ENCODE measurements at regions not wholly inside any gene's neighbourhood (a gene's known extent, or its start where the extent isn't known, plus 50 kb on each side); places are given as distances from the start of the nearest gene placed in this dataset.
"Not testable (repeated sequence)": the region's sequence is repeated elsewhere in the genome, so short reads cannot be mapped to it uniquely, and the experiment has no call there.

- no peak for DNase-seq
These were observed 288.1 kb downstream of the MYCN start for GRCh38 chr2:16228471-16228870.

GRCh38 chr2:16227811-16228462, 287.6 kb downstream of the MYCN start:
- no peak for DNase-seq

- peak; percentile 40 for DNase-seq
These were observed 286.8 kb downstream of the MYCN start for GRCh38 chr2:16226943-16227664.

GRCh38 chr2:16226381-16226780, 286.0 kb downstream of the MYCN start:
- DNase-seq, result no peak

- DNase-seq, result no peak
These were observed 285.2 kb downstream of the MYCN start for GRCh38 chr2:16225545-16225944.

GRCh38 chr2:16225071-16225470, 284.7 kb downstream of the MYCN start:
- DNase-seq, result no peak

- no peak for DNase-seq
These were observed 284.1 kb downstream of the MYCN start for GRCh38 chr2:16224298-16225045.

GRCh38 chr2:16223841-16224177, 283.5 kb downstream of the MYCN start:
- no peak for DNase-seq

- no peak for DNase-seq
These were observed 283.0 kb downstream of the MYCN start for GRCh38 chr2:16223161-16223840.

- no peak for DNase-seq
These were observed 282.0 kb downstream of the MYCN start for GRCh38 chr2:16222326-16222725.

GRCh38 chr2:16221461-16222010, 281.2 kb downstream of the MYCN start:
- no peak for DNase-seq

- DNase-seq, result no peak
These were observed 279.1 kb downstream of the MYCN start for GRCh38 chr2:16219292-16219975.

GRCh38 chr2:16218625-16219024, 278.3 kb downstream of the MYCN start:
- DNase-seq, result no peak

- no peak for DNase-seq
These were observed 277.8 kb downstream of the MYCN start for GRCh38 chr2:16218161-16218560.

- not testable (repeated sequence) for DNase-seq
These were observed 277.4 kb downstream of the MYCN start for GRCh38 chr2:16217741-16218140.

GRCh38 chr2:16217291-16217690, 276.9 kb downstream of the MYCN start:
- DNase-seq, result no peak

- no peak for DNase-seq
These were observed 276.2 kb downstream of the MYCN start for GRCh38 chr2:16216558-16216945.

- peak; percentile 4 for DNase-seq
These were observed 275.7 kb downstream of the MYCN start for GRCh38 chr2:16215902-16216557.

- DNase-seq, result no peak
These were observed 274.5 kb downstream of the MYCN start for GRCh38 chr2:16214861-16215260.

- no peak for DNase-seq
These were observed 274.0 kb downstream of the MYCN start for GRCh38 chr2:16214391-16214790.

- DNase-seq, result no peak
These were observed 272.0 kb downstream of the MYCN start for GRCh38 chr2:16212321-16212720.

- no peak for DNase-seq
These were observed 271.0 kb downstream of the MYCN start for GRCh38 chr2:16211341-16211740.

Measured in midbrain (tissue), 1 donor.